OCI-LY3 (cell line): ENCODE measurements at regions not wholly inside any gene's neighbourhood (a gene's known extent, or its start where the extent isn't known, plus 50 kb on each side); places are given as distances from the start of the nearest gene placed in this dataset.

Experiments used
- H2AFZ ChIP-seq: fragments of 200-600, 300-600 bp; shearing (Covaris generic); 2 replicates; pipeline ENCODE4 v1.6.0; 2014; ENCODE audit warnings: antibody characterized with exemption, low read depth, low read length
- H3K27ac ChIP-seq: fragments of 200-600, 300-600 bp; sonication (generic); 2 replicates; pipeline ENCODE4 v1.5.1; 2014; ENCODE audit warnings: mild to moderate bottlenecking, low read length, moderate library complexity, mixed read lengths
- H3K27me3 ChIP-seq: fragments of 200-600, 300-600 bp; sonication (generic); 2 replicates; pipeline ENCODE4 v1.6.1; 2014; ENCODE audit warnings: low read depth, low read length, mixed read lengths
- H3K36me3 ChIP-seq: fragments of 200-600, 300-600 bp; sonication (generic); replicated peaks from 2 replicates; pipeline ENCODE3; 2014; ENCODE audit warnings: low read depth, low read length, mixed read lengths
- H3K4me1 ChIP-seq: fragments of 300-600, 200-600 bp; sonication (generic); 2 replicates; pipeline ENCODE4 v1.6.1; 2014; ENCODE audit warnings: low read length, mixed read lengths
- H3K4me2 ChIP-seq: fragments of 200-600, 300-600 bp; sonication (generic); 2 replicates; pipeline ENCODE4 v1.6.1; 2014; ENCODE audit warnings: low read length, mixed read lengths
- H3K4me3 ChIP-seq: fragments of 300-600, 200-600 bp; sonication (generic); 2 replicates; pipeline ENCODE4 v1.5.1; 2014; ENCODE audit warnings: antibody characterized with exemption, mild to moderate bottlenecking, low read length, moderate library complexity
- H3K79me2 ChIP-seq: fragments of 300-600, 200-600 bp; shearing (Covaris generic); 2 replicates; pipeline ENCODE4 v1.6.1; 2014; ENCODE audit warnings: mild to moderate bottlenecking, low read length, mixed read lengths
- H3K9ac ChIP-seq: fragments of 300-600, 200-600 bp; shearing (Covaris generic); 2 replicates; pipeline ENCODE4 v1.6.0; 2014; ENCODE audit warnings: mild to moderate bottlenecking, low read length, moderate library complexity
- H3K9me3 ChIP-seq: fragments of 200-600, 300-600 bp; shearing (Covaris generic); 2 replicates; pipeline ENCODE4 v1.6.1; 2014; ENCODE audit warnings: low read length, mixed read lengths; ENCODE audit not compliant: insufficient read depth
- H4K20me1 ChIP-seq: fragments of 200-600, 300-600 bp; sonication (generic); 2 replicates; pipeline ENCODE4 v1.6.1; 2016; ENCODE audit warnings: low read length, mixed read lengths; ENCODE audit not compliant: insufficient read depth
- CTCF ChIP-seq: fragments of 200-600, 300-600 bp; sonication (generic); IDR thresholded peaks from 2 replicates; pipeline ENCODE4 v1.5.1; 2014; ENCODE audit warnings: antibody characterized with exemption, low read length, low read depth
- EZH2phosphoT487 ChIP-seq: fragments of 200-600 bp; shearing (Covaris generic); IDR thresholded peaks from 2 replicates; pipeline ENCODE4 v1.6.1; 2018; ENCODE audit warnings: antibody characterized with exemption, mixed run types, low read depth

- H3K4me2 ChIP-seq: no peak overlapping the region
- H3K9me3 ChIP-seq: no peaks in the 10 kb centered on the region
- TF ChIP-seq CTCF (no peak), EZH2phosphoT487 (no peak)
- H3K27me3 ChIP-seq: no peaks in the 10 kb centered on the region
- H2AFZ ChIP-seq: no peak overlapping the region
- H3K4me3 ChIP-seq: no peak overlapping the region
- H3K27ac ChIP-seq: no peak overlapping the region
- no peaks in the 10 kb centered on the region for H4K20me1 ChIP-seq
- peaks cover 28% of the 10 kb centered on the region for H3K4me1 ChIP-seq
- H3K36me3 ChIP-seq: no peaks in the 10 kb centered on the region
- H3K79me2 ChIP-seq: no peaks in the 10 kb centered on the region
- H3K9ac ChIP-seq: no peak overlapping the region
Observed at GRCh38 chr3:115475178-115476041, 147.9 kb upstream of the GAP43 start.

GRCh38 chr3:115476472-115476871 lies 146.8 kb upstream of the GAP43 start:
- Histone ChIP-seq H3K36me3 (no peaks in the 10 kb centered on the region), H3K4me1 (peaks cover 17% of the 10 kb centered on the region), H3K4me2 (no peak overlapping the region), H4K20me1 (no peaks in the 10 kb centered on the region), H3K79me2 (no peaks in the 10 kb centered on the region), H3K9me3 (no peaks in the 10 kb centered on the region), H3K27ac (no peak overlapping the region), H3K27me3 (no peaks in the 10 kb centered on the region), H2AFZ (no peak overlapping the region), H3K4me3 (no peak overlapping the region), H3K9ac (no peak overlapping the region)
- no peak for TF ChIP-seq CTCF
- TF ChIP-seq EZH2phosphoT487: no peak

GRCh38 chr3:115478359-115478758 lies 145.0 kb upstream of the GAP43 start:
- no peak overlapping the region for H3K9ac ChIP-seq
- H3K27ac ChIP-seq: no peak overlapping the region
- H3K79me2 ChIP-seq: no peaks in the 10 kb centered on the region
- no peaks in the 10 kb centered on the region for H3K36me3 ChIP-seq
- no peak overlapping the region for H3K4me3 ChIP-seq
- no peaks in the 10 kb centered on the region for H4K20me1 ChIP-seq
- H3K4me1 ChIP-seq: peaks cover 16% of the 10 kb centered on the region
- TF ChIP-seq CTCF (no peak), EZH2phosphoT487 (no peak)
- no peak overlapping the region for H3K4me2 ChIP-seq
- H2AFZ ChIP-seq: no peak overlapping the region
- no peaks in the 10 kb centered on the region; the same call in 1 of the 2 replicates for H3K9me3 ChIP-seq
- H3K27me3 ChIP-seq: no peaks in the 10 kb centered on the region

- no peak for TF ChIP-seq CTCF
- TF ChIP-seq EZH2phosphoT487: no peak
- Histone ChIP-seq H3K27ac (no peak overlapping the region), H3K9ac (no peak overlapping the region), H3K4me1 (peaks cover 11% of the 10 kb centered on the region), H3K79me2 (no peaks in the 10 kb centered on the region), H3K4me3 (no peak overlapping the region), H2AFZ (no peak overlapping the region), H3K36me3 (no peaks in the 10 kb centered on the region), H4K20me1 (no peaks in the 10 kb centered on the region), H3K27me3 (no peaks in the 10 kb centered on the region), H3K9me3 (no peaks in the 10 kb centered on the region; the same call in 1 of the 2 replicates), H3K4me2 (no peak overlapping the region)
Observed at GRCh38 chr3:115486880-115487279, 136.4 kb upstream of the GAP43 start.
